ENCODE measurements at regions not wholly inside any gene's neighbourhood (a gene's known extent, or its start where the extent isn't known, plus 50 kb on each side); places are given as distances from the start of the nearest gene placed in this dataset.

DNA sequence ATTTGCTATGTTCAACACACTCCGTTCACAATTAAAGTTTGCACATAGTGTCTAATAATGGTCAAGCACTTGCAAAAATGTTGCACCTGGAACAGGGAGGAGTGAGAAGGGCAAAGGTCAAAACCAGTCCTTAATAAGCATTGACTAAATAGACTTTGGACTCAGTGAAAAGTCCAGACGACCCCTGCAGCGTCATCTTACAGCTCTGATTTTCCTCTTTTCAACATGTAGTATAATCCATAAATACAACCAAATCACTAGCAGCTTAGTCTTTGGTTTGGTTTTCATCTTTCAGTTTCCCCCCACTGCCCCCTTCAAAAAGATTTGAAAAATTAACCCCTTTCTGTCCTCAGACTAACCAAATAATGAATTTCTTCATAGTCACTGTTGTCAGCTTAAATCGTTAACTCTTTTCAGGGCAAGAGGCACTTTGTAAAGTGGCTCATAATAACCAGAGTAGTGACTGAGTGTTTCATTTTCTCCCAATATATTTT, 290.3 kb downstream of the PTPRC start (continued):
- TF ChIP-seq WRNIP1 (IDR thresholded peaks at IDR 0.05; ENCODE audit: borderline replicate concordance, low read depth, low read length) (no peak), TCF12 (IDR thresholded peaks at IDR 0.05; ENCODE audit: low read depth, low read length) (no peak), MTA2 (IDR thresholded peaks at IDR 0.05; ENCODE audit: low read depth) (peak; percentile 70; the same call in 1 of the 2 replicates), RAD21 (IDR thresholded peaks at IDR 0.05; ENCODE audit: insufficient read depth, low read depth, low read length) (peak; percentile 7; the same call in 1 of the 2 replicates), FOXM1 (IDR thresholded peaks at IDR 0.05; ENCODE audit: low read depth, low read length) (0 out of 2 replicates have a peak, but pooled peaks have one; percentile 17)

DNA sequence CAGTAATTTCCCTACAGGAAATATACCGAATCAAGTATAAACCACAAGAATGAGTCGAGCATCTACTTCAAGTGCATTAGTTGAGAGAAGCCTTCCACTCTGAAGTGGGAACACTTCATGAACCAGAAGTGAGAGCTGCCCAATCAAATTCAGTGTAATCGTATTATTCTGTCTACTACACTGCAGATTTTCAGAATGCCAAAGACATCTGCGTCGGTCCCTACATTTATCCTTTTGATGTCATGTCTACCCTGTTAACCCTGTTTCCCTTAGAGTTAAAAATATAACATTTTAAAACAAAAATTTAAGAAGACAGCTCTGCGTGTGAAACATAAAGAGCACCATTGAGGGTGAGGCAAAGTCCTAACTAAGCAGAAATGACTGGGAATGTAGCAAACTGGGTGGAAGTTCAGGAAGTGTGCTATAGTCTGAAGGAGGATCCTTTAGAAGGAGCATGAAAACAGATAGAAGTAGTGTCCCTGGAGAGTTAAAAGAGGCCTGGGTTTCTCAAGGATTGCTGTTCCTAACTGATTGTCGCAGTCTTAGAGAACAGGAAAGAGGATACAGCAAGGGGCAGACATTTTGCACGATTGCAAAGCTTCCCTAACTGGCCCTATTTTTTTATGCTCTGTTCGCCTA, 291.2 kb downstream of the PTPRC start:
- Histone ChIP-seq H3K4me3 (peak overlapping the region; percentile 59), H3K9me3 (replicated peaks; ENCODE audit: control insufficient read depth, insufficient read depth, low read length) (no peaks in the 10 kb centered on the region), H3K27ac (ENCODE audit: control insufficient read depth, insufficient read depth) (peak overlapping the region; percentile 76), H2AFZ (ENCODE audit: control insufficient read depth, low read depth, low read length) (peak overlapping the region; percentile 75), H3K36me3 (ENCODE audit: control insufficient read depth in 2 of 2, insufficient read depth in 2 of 2, low read length in 1 of 2) (no peaks in the 10 kb centered on the region), H3K79me2 (ENCODE audit: control insufficient read depth, insufficient read depth, low read length) (peaks cover 76% of the 10 kb centered on the region), H4K20me1 (ENCODE audit: control insufficient read depth, insufficient read depth) (no peaks in the 10 kb centered on the region), H3K9ac (ENCODE audit: control insufficient read depth, insufficient read depth, low read length) (peak overlapping the region; percentile 71), H3K4me1 (ENCODE audit: control insufficient read depth, insufficient read depth, low read length) (peaks cover 2% of the 10 kb centered on the region; the same call in 1 of the 2 replicates), H3K27me3 (replicated peaks in 1 of 2; ENCODE audit: control insufficient read depth in 2 of 2, insufficient read depth in 2 of 2, low read length in 1 of 2) (no peaks in the 10 kb centered on the region), H3K4me2 (ENCODE audit: control insufficient read depth, insufficient read depth) (peak overlapping the region; percentile 92)
- ChIA-PET POLR2A (interaction anchor here (0.9 to 1.5 kb wide), 2 partner anchors 10 to 244 kb away, joined by 3 read pairs; no protein-coding TSS in a partner anchor), SMC1A (ENCODE audit: uncharacterized antibody, unreplicated experiment) (interaction anchor here (0.7 to 4.2 kb wide), 14 partner anchors 6 to 312 kb away, joined by 3 to 26 read pairs (median 4); no protein-coding TSS in a partner anchor), RAD21 (ENCODE audit: unreplicated experiment) (interaction anchor here (0.5 to 2.9 kb wide), 11 partner anchors 12 to 312 kb away, joined by 3 to 20 read pairs (median 3); no protein-coding TSS in a partner anchor), CTCF (interaction anchor here (0.9 kb wide), 2 partner anchors 37 to 153 kb away, joined by 3 read pairs; no protein-coding TSS in a partner anchor)
- BruUV-seq (replicated peaks), result no TSS peak
- intact Hi-C loops (cut with micrococcal nuclease; ENCODE audit: unreplicated experiment) (loop anchor here (10.0 kb wide), 1 partner anchor 225 kb away; no protein-coding TSS in a partner anchor), in situ Hi-C loops (cut with MboI) (no loop called here)
- WGBS (ENCODE audit: insufficient coverage, insufficient replicate concordance, low lambda C conversion rate, missing lambda C conversion rate), result 55% methylated on average over 9 of the region's 9 CpGs
- FAIRE-seq (peak; percentile 62), ATAC-seq (peak; percentile 69), DNase-seq (ENCODE audit: low read depth, low spot score) (peak; percentile 45)
- TF ChIP-seq RUNX3 (IDR thresholded peaks at IDR 0.05; ENCODE audit: low read length) (peak; percentile 87), CHD1 (IDR thresholded peaks at IDR 0.05; ENCODE audit: low read depth, low read length) (0 out of 2 replicates have a peak, but pooled peaks have one; percentile 8), MEF2B (IDR thresholded peaks at IDR 0.05; ENCODE audit: partially characterized antibody, poor library complexity, severe bottlenecking) (peak; percentile 34), ZBTB11 (CRISPR knock-in tag; IDR thresholded peaks at IDR 0.05) (no peak), CHD4 (IDR thresholded peaks at IDR 0.05) (no peak), YY1 (IDR thresholded peaks at IDR 0.05; ENCODE audit: low read depth, low read length) (peak; percentile 68), PAX5 (IDR thresholded peaks at IDR 0.05; ENCODE audit: borderline replicate concordance, low read depth, low read length) (no peak)
- TF ChIP-seq, protein P1, sequence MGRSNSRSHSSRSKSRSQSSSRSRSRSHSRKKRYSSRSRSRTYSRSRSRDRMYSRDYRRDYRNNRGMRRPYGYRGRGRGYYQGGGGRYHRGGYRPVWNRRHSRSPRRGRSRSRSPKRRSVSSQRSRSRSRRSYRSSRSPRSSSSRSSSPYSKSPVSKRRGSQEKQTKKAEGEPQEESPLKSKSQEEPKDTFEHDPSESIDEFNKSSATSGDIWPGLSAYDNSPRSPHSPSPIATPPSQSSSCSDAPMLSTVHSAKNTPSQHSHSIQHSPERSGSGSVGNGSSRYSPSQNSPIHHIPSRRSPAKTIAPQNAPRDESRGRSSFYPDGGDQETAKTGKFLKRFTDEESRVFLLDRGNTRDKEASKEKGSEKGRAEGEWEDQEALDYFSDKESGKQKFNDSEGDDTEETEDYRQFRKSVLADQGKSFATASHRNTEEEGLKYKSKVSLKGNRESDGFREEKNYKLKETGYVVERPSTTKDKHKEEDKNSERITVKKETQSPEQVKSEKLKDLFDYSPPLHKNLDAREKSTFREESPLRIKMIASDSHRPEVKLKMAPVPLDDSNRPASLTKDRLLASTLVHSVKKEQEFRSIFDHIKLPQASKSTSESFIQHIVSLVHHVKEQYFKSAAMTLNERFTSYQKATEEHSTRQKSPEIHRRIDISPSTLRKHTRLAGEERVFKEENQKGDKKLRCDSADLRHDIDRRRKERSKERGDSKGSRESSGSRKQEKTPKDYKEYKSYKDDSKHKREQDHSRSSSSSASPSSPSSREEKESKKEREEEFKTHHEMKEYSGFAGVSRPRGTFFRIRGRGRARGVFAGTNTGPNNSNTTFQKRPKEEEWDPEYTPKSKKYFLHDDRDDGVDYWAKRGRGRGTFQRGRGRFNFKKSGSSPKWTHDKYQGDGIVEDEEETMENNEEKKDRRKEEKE (IDR thresholded peaks at IDR 0.05), result no peak
- TF ChIP-seq, protein P2, sequence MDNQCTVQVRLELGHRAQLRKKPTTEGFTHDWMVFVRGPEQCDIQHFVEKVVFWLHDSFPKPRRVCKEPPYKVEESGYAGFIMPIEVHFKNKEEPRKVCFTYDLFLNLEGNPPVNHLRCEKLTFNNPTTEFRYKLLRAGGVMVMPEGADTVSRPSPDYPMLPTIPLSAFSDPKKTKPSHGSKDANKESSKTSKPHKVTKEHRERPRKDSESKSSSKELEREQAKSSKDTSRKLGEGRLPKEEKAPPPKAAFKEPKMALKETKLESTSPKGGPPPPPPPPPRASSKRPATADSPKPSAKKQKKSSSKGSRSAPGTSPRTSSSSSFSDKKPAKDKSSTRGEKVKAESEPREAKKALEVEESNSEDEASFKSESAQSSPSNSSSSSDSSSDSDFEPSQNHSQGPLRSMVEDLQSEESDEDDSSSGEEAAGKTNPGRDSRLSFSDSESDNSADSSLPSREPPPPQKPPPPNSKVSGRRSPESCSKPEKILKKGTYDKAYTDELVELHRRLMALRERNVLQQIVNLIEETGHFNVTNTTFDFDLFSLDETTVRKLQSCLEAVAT (IDR thresholded peaks at IDR 0.05), result peak; percentile 52; the same call in 1 of the 2 replicates
